Trophoblast cell (in vitro differentiated cells and primary cell): ENCODE measurements at regions not wholly inside any gene's neighbourhood (a gene's known extent, or its start where the extent isn't known, plus 50 kb on each side); places are given as distances from the start of the nearest gene placed in this dataset.
"Not testable (repeated sequence)": the region's sequence is repeated elsewhere in the genome, so short reads cannot be mapped to it uniquely, and the experiment has no call there.

Source experiments
- DNase-seq, 2 donors: peaks; one replicate each; pipeline ENCODE4 v3.0.0-alpha.2; 2016
- H2AFZ ChIP-seq: 2 replicates; pipeline ENCODE4 v1.6.1; 2013; ENCODE audit warnings: low read length, moderate library complexity, mild to moderate bottlenecking; ENCODE audit not compliant: insufficient read depth, poor library complexity
- H2AK5ac ChIP-seq: 2 replicates; pipeline ENCODE4 v1.6.1; 2013; ENCODE audit warnings: mild to moderate bottlenecking, low read length
- H2BK120ac ChIP-seq: 2 replicates; pipeline ENCODE4 v1.6.1; 2013; ENCODE audit warnings: low read length, mild to moderate bottlenecking, moderate library complexity; ENCODE audit not compliant: insufficient read depth, poor library complexity
- H2BK12ac ChIP-seq: 2 replicates; pipeline ENCODE4 v1.6.1; 2013; ENCODE audit warnings: mild to moderate bottlenecking, low read length, moderate library complexity
- H2BK5ac ChIP-seq: 2 replicates; pipeline ENCODE4 v1.6.1; 2013; ENCODE audit warnings: low read length, low read depth, moderate library complexity, mild to moderate bottlenecking; ENCODE audit not compliant: poor library complexity
- H3K14ac ChIP-seq: 2 replicates; pipeline ENCODE4 v1.6.1; 2013; ENCODE audit warnings: mild to moderate bottlenecking, low read length
- H3K18ac ChIP-seq: 2 replicates; pipeline ENCODE4 v1.6.1; 2013; ENCODE audit warnings: mild to moderate bottlenecking, low read length
- H3K23ac ChIP-seq: 2 replicates; pipeline ENCODE4 v1.6.1; 2013; ENCODE audit warnings: low read length
- H3K27ac ChIP-seq: 2 replicates; pipeline ENCODE4 v1.5.1; 2013; ENCODE audit warnings: low read depth, mild to moderate bottlenecking, inconsistent platforms, low read length, moderate library complexity
- H3K27me3 ChIP-seq: 2 replicates; pipeline ENCODE4 v1.6.1; 2013; ENCODE audit warnings: inconsistent platforms, mild to moderate bottlenecking, low read length, moderate library complexity; ENCODE audit not compliant: insufficient read depth
- H3K36me3 ChIP-seq, 2 experiments: 1 replicate in 1 of 2; 2 replicates in 1 of 2; pipeline ENCODE4 v1.6.1; 2013; ENCODE audit warnings: low read length in 2 of 2, mild to moderate bottlenecking in 2 of 2, moderate library complexity in 1 of 2; ENCODE audit not compliant: insufficient read depth in 2 of 2, control insufficient read depth in 1 of 2
- H3K4ac ChIP-seq: 2 replicates; pipeline ENCODE4 v1.6.1; 2013; ENCODE audit warnings: low read depth, mild to moderate bottlenecking, low read length, moderate library complexity
- H3K4me1 ChIP-seq, 2 experiments: 1 replicate in 1 of 2; 2 replicates in 1 of 2; pipeline ENCODE4 v1.6.1; 2013; ENCODE audit warnings: low read length in 2 of 2, mild to moderate bottlenecking in 2 of 2, moderate library complexity in 1 of 2; ENCODE audit not compliant: insufficient read depth in 2 of 2, control insufficient read depth in 1 of 2
- H3K4me2 ChIP-seq: 2 replicates; pipeline ENCODE4 v1.6.1; 2013; ENCODE audit warnings: inconsistent platforms, mild to moderate bottlenecking, low read length, moderate library complexity
- H3K4me3 ChIP-seq: 2 replicates; pipeline ENCODE4 v1.5.1; 2013; ENCODE audit warnings: mild to moderate bottlenecking, low read depth, low read length, inconsistent platforms
- H3K79me1 ChIP-seq: one replicate; pipeline ENCODE4 v1.6.1; 2013; ENCODE audit warnings: low read length
- H3K79me2 ChIP-seq: 2 replicates; pipeline ENCODE4 v1.6.1; 2013; ENCODE audit warnings: low read length, mild to moderate bottlenecking; ENCODE audit not compliant: control insufficient read depth, insufficient read depth, poor library complexity
- H3K9ac ChIP-seq: 2 replicates; pipeline ENCODE4 v1.6.1; 2013; ENCODE audit warnings: mild to moderate bottlenecking, low read length
- H3K9me3 ChIP-seq: 2 replicates; pipeline ENCODE4 v1.6.1; 2013; ENCODE audit warnings: low read depth, mild to moderate bottlenecking, control low read depth, inconsistent platforms, low read length; ENCODE audit not compliant: insufficient read depth
- H4K12ac ChIP-seq: 2 replicates; pipeline ENCODE4 v1.6.1; 2013; ENCODE audit warnings: low read depth, mild to moderate bottlenecking, low read length, moderate library complexity
- H4K8ac ChIP-seq: 2 replicates; pipeline ENCODE4 v1.6.1; 2013; ENCODE audit warnings: low read depth, mild to moderate bottlenecking, low read length, moderate library complexity
- H4K91ac ChIP-seq: one replicate; pipeline ENCODE4 v1.6.1; 2013; ENCODE audit warnings: low read depth, mild to moderate bottlenecking, low read length, moderate library complexity
- WGBS: extraction: QIAGEN DNeasy Blood & Tissue Kit; methylation state at CpG from one replicate; pipeline ENCODE4 v1.1.7; 2013; ENCODE audit warnings: missing lambda C conversion rate; ENCODE audit not compliant: insufficient read length, insufficient coverage; ENCODE audit errors: extremely low coverage; 5-methylcytosine and 5-hydroxymethylcytosine counted together

DNA sequence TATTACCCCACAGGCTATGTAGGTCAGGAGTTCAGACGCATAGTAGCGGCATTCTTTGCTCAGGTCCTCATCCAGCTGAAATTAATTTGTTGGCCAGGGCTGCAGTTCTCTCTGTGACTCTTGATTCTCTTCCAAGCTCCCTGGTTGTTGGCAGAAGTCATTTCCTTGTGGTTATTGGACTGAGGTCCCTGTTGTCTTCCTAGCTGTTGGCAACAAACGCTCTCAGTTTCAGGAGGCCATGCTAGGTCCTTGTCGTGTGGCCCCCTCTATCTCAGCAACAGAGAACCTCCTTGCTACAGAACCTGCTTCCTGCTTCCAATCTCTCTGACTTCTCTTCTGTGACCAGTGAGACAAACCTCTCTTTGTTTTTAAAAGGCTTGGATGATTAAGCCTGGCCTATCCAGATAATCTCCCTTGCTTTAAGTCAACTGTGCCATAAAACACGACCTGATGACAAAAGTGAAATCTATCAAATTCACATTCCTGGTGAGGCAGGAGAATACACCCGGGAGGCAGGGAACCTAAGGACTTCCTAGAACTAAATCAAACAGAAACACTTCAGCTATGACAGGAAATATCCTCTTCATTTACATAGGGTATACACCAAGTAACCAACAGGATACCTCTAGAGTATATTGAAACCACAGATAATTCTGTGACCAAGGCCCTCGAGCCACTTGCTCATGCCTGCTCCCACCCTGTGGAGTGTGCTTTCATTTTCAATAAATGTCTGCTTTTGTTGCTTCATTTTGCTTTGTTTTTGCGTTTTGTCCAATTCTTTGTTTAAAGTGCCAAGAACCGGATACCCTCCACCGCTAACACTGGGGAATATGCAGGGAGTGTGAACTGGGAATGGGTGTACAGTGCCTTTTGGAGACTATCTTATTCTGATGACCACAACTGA, 196.0 kb downstream of the BTBD3 start:
- Histone ChIP-seq H3K23ac (no peak overlapping the region), H4K8ac (no peak overlapping the region), H3K79me2 (no peaks in the 10 kb centered on the region), H2AK5ac (no peak overlapping the region), H4K12ac (no peak overlapping the region), H3K14ac (no peak overlapping the region), H3K4me2 (no peak overlapping the region), H3K18ac (no peak overlapping the region), H3K9me3 (no peaks in the 10 kb centered on the region), H3K36me3 (no peaks in the 10 kb centered on the region), H3K4me1 (peaks cover 2 to 4% of the 10 kb centered on the region in 2 experiments), H2BK5ac (no peak overlapping the region), H3K4me3 (no peak overlapping the region), H2BK120ac (no peak overlapping the region), H2AFZ (no peak overlapping the region), H4K91ac (no peak overlapping the region), H2BK12ac (no peak overlapping the region), H3K27me3 (no peaks in the 10 kb centered on the region), H3K79me1 (no peaks in the 10 kb centered on the region), H3K9ac (no peak overlapping the region), H3K4ac (no peak overlapping the region), H3K27ac (no peak overlapping the region)
- DNase-seq: no peak
- WGBS: no CpG with 5 or more reads among the region's 10 CpGs

DNA sequence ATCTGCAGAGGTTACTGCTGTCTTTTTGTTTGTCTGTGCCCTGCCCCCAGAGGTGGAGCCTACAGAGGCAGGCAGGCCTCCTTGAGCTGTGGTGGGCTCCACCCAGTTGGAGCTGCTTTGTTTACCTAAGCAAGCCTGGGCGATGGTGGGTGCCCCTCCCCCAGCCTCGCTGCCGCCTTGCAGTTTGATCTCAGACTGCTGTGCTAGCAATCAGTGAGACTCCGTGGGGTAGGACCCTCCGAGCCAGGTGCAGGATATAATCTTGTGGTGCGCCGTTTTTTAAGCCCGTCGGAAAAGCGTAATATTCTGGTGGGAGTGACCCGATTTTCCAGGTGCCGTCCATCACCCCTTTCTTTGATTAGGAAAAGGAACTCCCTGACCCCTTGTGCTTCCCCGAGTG, 211.4 kb downstream of the BTBD3 start:
- WGBS: no CpG with 5 or more reads among the region's 13 CpGs
- not testable (repeated sequence) for H4K91ac ChIP-seq, H3K9ac ChIP-seq, H2AFZ ChIP-seq, H3K9me3 ChIP-seq, H3K79me2 ChIP-seq, H3K18ac ChIP-seq, H3K4ac ChIP-seq, H4K8ac ChIP-seq, H3K27ac ChIP-seq, H2BK5ac ChIP-seq, H3K79me1 ChIP-seq, H3K27me3 ChIP-seq, H2BK12ac ChIP-seq, H3K36me3 ChIP-seq, H3K4me2 ChIP-seq, H3K4me1 ChIP-seq, H3K14ac ChIP-seq, H3K4me3 ChIP-seq, H2BK120ac ChIP-seq, H4K12ac ChIP-seq, H3K23ac ChIP-seq, DNase-seq, H2AK5ac ChIP-seq

DNA sequence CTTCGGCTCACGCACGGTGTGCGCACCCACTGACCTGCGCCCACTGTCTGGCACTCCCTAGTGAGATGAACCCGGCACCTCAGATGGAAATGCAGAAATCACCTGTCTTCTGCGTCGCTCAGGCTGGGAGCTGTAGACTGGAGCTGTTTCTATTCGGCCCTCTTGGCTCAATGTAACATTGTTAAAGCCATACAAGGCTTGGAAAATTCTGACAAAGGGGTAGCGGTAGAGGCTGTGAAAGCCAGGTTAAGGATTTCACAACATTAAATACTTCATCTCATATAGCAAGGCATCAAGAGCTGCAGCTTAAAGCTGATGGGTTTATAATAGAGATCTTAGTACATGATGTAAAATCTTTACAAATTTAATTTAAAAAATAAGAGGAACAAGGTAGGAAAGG, 211.8 kb downstream of the BTBD3 start:
- H4K91ac ChIP-seq, H3K79me2 ChIP-seq, H3K4me1 ChIP-seq, H3K14ac ChIP-seq, H2BK5ac ChIP-seq, H3K4ac ChIP-seq, H3K4me2 ChIP-seq, H3K23ac ChIP-seq, H3K9me3 ChIP-seq, H3K18ac ChIP-seq, DNase-seq, H4K12ac ChIP-seq, H2BK12ac ChIP-seq, H4K8ac ChIP-seq, H2AK5ac ChIP-seq, H3K27me3 ChIP-seq, H3K9ac ChIP-seq, H3K79me1 ChIP-seq, H2AFZ ChIP-seq, H3K36me3 ChIP-seq, H3K27ac ChIP-seq, H3K4me3 ChIP-seq, H2BK120ac ChIP-seq: not testable (repeated sequence)
- no CpG with 5 or more reads among the region's 10 CpGs for WGBS

DNA sequence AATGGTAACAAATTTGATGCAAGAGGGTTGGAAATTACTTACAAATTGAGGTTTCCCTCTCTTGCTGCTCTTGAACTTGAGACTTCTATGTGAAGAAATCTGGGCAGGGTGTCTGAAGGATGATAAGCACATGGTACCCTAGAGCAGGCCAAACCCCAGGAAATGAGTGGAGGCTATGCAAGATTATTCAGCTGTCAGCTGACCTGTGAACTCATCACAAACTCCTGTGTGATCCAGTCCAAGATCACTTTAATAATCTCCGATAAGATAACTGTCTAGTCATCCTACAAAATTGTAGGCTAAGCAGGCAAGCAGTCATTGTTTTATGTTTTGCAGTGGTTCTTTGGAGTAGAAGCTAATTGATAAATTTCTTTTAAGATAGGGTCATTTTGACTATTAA, 213.1 kb downstream of the BTBD3 start:
- WGBS: no CpG with 5 or more reads among the region's 1 CpG

More for the DNA sequence above, 213.1 kb downstream of the BTBD3 start:
- no peaks in the 10 kb centered on the region for H3K27me3 ChIP-seq
- DNase-seq: no peak
- no peaks in the 10 kb centered on the region for H3K9me3 ChIP-seq
- no peaks in the 10 kb centered on the region for H3K4me1 ChIP-seq
- H3K4me2 ChIP-seq: no peak overlapping the region
- no peaks in the 10 kb centered on the region for H3K79me1 ChIP-seq
- H2AK5ac ChIP-seq: no peak overlapping the region
- no peak overlapping the region for H2BK5ac ChIP-seq
- no peak overlapping the region for H2AFZ ChIP-seq
- H3K23ac ChIP-seq: no peak overlapping the region
- no peak overlapping the region for H2BK12ac ChIP-seq
- no peak overlapping the region for H3K4ac ChIP-seq
- no peak overlapping the region for H3K14ac ChIP-seq
- no peaks in the 10 kb centered on the region for H3K79me2 ChIP-seq
- no peak overlapping the region for H4K12ac ChIP-seq
- no peak overlapping the region for H4K8ac ChIP-seq
- H3K4me3 ChIP-seq: no peak overlapping the region
- H4K91ac ChIP-seq: no peak overlapping the region
- H3K36me3 ChIP-seq: no peaks in the 10 kb centered on the region
- H3K18ac ChIP-seq: no peak overlapping the region
- H3K9ac ChIP-seq: no peak overlapping the region
- H2BK120ac ChIP-seq: no peak overlapping the region
- no peak overlapping the region for H3K27ac ChIP-seq
